GM13976 (cell line): ENCODE measurements at regions not wholly inside any gene's neighbourhood (a gene's known extent, or its start where the extent isn't known, plus 50 kb on each side); places are given as distances from the start of the nearest gene placed in this dataset.

Source experiments
- DNase-seq: peaks from one replicate; pipeline ENCODE4 v3.0.0; 2012; ENCODE audit warnings: low spot score
- in situ Hi-C: fragments of 300-500 bp; cut with MboI; formaldehyde crosslinking; loops from one replicate; pipeline ENCODE4 v1.12.0; 2022; ENCODE audit warnings: low sequenced_read_pairs, mixed read lengths, inconsistent platforms; ENCODE audit not compliant: unreplicated experiment
- TF ChIP-seq, protein P1 (sequence below): IDR thresholded peaks from 2 replicates; pipeline ENCODE4 v1.5.1; 2012; ENCODE audit warnings: borderline replicate concordance, mild to moderate bottlenecking; ENCODE audit not compliant: insufficient read depth; ENCODE audit errors: extremely low read depth, missing control alignments, control extremely low read depth

DNA sequence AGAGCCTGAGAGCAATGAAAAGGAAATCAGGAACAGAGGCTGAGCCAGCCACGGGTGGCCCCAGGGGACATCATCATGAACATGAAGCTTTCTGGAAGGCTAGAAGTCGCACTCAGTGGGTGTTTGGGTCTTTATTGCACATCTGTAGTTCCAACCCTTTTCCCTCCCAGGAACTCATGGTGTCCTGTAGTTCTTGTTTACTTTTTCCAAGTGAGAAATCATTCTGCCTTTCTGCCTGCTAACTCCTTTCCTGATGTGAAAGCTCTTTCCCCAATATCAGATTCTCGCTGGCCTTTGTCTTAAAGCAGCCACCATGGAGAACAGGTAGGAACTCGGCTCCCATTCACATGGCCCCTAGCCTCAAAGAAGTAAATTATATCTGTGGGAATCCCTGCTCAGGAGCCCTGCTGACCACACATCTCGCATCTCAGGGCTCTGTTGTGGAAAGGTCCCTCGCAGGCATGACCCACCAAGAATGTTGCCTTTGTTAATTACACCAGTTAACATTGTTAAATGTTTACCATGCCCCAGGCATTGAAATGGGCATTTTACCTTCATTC lies 542.7 kb downstream of the TNS3 start:
- TF ChIP-seq, protein P1, sequence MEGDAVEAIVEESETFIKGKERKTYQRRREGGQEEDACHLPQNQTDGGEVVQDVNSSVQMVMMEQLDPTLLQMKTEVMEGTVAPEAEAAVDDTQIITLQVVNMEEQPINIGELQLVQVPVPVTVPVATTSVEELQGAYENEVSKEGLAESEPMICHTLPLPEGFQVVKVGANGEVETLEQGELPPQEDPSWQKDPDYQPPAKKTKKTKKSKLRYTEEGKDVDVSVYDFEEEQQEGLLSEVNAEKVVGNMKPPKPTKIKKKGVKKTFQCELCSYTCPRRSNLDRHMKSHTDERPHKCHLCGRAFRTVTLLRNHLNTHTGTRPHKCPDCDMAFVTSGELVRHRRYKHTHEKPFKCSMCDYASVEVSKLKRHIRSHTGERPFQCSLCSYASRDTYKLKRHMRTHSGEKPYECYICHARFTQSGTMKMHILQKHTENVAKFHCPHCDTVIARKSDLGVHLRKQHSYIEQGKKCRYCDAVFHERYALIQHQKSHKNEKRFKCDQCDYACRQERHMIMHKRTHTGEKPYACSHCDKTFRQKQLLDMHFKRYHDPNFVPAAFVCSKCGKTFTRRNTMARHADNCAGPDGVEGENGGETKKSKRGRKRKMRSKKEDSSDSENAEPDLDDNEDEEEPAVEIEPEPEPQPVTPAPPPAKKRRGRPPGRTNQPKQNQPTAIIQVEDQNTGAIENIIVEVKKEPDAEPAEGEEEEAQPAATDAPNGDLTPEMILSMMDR = no peak
- in situ Hi-C loops = no loop called here
- DNase-seq = no peak

DNA sequence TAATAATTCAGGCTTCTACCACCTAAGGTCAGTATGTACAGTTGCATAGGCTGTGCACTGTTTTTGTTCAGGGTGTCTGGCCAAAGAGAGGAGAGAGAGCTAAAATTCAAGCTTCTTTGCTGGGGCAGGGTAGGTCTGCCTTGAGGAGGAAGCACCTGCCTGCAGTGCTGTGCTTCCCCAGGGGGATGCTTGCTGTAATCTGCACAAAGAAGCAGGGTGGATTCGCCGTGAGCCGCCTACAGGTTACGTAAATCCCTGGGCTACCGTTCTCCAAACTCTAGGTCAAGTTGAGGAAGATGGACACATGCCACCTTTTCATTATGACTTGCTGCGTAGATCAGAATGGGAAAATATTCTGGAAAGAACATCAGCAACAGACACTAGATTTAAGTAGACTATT lies 543.3 kb downstream of the TNS3 start:
- TF ChIP-seq, protein P1 = no peak
- in situ Hi-C loops = no loop called here
- no peak for DNase-seq

DNA sequence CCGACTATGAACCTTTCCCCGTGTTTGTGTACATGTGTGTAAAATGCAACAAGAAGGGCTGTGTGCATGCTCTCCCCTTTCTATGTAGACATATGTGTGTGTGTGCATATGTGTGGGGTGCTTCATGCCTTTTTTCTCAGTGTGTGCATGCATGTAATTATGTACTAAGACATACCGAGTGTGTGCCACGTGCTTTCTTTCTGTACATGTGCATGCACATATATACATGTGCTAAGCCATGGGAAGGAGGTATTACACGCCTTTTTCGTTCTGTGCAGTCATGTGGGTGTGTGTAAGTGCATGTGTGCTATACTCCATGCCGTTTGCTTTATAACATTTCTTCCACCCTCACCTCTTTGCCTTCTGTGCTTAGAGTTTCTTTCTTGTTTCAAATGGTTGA lies 544.3 kb downstream of the TNS3 start:
- TF ChIP-seq, protein P1 = no peak
- no peak for DNase-seq
- in situ Hi-C loops = no loop called here

DNA sequence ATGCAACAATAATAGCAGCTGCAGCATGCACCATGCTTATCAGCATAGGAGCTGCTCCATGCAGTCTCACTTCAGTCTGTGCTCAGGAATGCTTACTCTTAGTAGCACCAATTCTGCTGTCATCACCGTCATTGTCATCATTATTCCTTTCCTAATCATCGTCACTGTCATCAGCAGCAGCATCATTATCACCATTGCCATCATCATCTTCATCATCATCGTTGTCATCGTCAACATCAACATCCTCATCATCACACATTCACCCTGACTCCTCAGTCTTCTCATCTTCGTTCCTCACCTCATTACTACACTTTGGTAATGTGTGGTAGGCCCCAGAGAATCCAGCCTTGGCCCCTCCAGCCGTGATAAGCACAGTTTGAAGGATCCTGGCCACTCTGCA lies 545.0 kb downstream of the TNS3 start:
- no peak for DNase-seq
- in situ Hi-C loops = no loop called here
- TF ChIP-seq, protein P1 = no peak

DNA sequence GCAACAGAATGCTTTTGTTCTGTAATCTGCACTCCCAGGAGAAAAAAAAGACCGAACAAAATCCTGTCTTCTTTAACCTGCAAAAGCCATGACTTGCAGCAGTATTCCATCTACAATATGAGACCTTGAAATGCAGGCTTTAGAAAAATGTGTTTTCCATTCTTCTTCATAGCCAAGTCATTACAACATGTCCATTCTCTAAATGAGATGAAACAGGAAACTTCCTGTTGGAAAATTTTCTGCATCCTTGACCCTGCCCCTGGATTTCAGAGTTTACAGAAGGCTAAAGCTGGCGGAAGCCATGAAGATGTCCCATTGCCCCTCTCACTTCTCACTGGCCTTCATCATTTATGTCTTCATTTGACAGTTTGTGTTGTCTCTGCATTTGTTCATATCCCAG lies 546.4 kb downstream of the TNS3 start:
- in situ Hi-C loops = no loop called here
- TF ChIP-seq, protein P1 = no peak
- DNase-seq = no peak

DNA sequence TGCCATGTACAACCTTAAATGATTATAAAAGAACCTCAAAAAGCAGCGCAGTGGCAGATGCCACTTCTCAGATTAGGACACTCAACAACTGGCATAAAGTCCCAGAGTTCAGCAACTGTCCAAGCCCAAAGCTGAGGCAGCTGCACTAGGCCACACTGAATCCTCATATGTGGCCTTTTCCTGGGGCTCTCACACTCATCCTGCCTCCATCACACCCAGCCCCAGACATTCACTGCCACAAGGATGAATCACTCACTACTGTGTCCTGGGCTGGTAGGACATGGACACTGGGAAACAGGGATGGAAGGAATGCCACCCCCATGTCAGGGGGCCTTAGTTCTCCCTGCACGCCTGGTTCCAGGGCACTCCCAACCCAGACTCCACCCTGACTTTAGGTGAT lies 547.7 kb downstream of the TNS3 start:
- in situ Hi-C loops = no loop called here
- TF ChIP-seq, protein P1 = no peak
- no peak for DNase-seq

DNA sequence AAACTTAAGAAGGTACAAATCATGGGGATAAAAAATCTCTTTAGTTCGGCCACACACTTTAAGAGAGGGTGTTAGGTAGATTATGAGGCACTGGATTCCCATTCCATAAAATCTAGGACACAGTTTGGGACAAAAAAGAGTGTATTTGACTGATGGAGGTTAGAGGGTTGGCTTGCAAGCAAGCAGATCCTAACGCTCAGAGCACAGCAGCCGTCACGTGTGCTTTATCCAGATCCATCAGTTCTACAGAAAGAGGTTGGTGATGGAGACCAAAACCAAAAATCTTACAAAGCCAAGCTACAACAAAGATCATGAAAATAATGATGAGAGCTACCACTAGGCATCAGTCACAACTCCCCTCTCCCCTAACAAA lies 549.4 kb downstream of the TNS3 start:
- in situ Hi-C loops = no loop called here

More for the DNA sequence above, 549.4 kb downstream of the TNS3 start:
- no peak for DNase-seq
- TF ChIP-seq, protein P1 = no peak
